Gastrocnemius medialis (tissue), 4 donors: ENCODE measurements at regions not wholly inside any gene's neighbourhood (a gene's known extent, or its start where the extent isn't known, plus 50 kb on each side); places are given as distances from the start of the nearest gene placed in this dataset.

Source experiments
- ATAC-seq, 2 donors: fragments of 150-250 bp; one replicate each; pipeline ENCODE4 v1.9.1; 2016
- DNase-seq, 2 donors: peaks; one replicate each; pipeline ENCODE4 v3.0.0-alpha.2; 2019
- H3K27ac ChIP-seq, 4 donors: fragments of 200-600 bp; sonication (generic); 1 replicate in 1 of 4; 2 replicates in 3 of 4; pipeline ENCODE4 v1.5.1; 2016 to 2018; ENCODE audit warnings: mild to moderate bottlenecking in 2 of 4, moderate library complexity in 1 of 4
- H3K27me3 ChIP-seq, 3 donors: fragments of 200-600 bp; sonication (generic) in 2 of 3; 1 replicate in 1 of 3; 2 replicates in 2 of 3; pipeline versions ENCODE4 v1.5.1 to v1.6.0; 2016 to 2019; ENCODE audit warnings: mild to moderate bottlenecking in 1 of 3, moderate library complexity in 1 of 3
- H3K36me3 ChIP-seq, 2 donors: fragments of 200-600 bp; sonication (generic) in 1 of 2; one replicate each; pipeline ENCODE4 v1.5.1; 2017 to 2018
- H3K4me1 ChIP-seq, 2 donors: fragments of 200-600 bp; sonication (generic) in 1 of 2; one replicate each; pipeline ENCODE4 v1.5.1; 2016 to 2017; ENCODE audit warnings: mild to moderate bottlenecking in 2 of 2
- H3K4me3 ChIP-seq, 4 donors: fragments of 200-600 bp; sonication (generic) in 3 of 4; 1 replicate in 1 of 4; 2 replicates in 3 of 4; pipeline ENCODE4 v1.5.1; 2016 to 2019; ENCODE audit warnings: mild to moderate bottlenecking in 2 of 4
- H3K9me3 ChIP-seq, 3 donors: fragments of 200-600 bp; sonication (generic) in 2 of 3; 1 replicate in 1 of 3; 2 replicates in 2 of 3; pipeline ENCODE4 v1.5.1; 2016 to 2019
- POLR2A ChIP-seq, 2 donors: fragments of 450-650 bp; IDR thresholded peaks; one replicate each; pipeline ENCODE4 v1.6.1; 2017; ENCODE audit warnings: antibody characterized with exemption in 2 of 2, mild to moderate bottlenecking in 2 of 2, moderate library complexity in 2 of 2
- in situ Hi-C, 4 donors: fragments of 200-750 bp; cut with MboI; loops; one replicate each; pipeline versions ENCODE4 v1.15.0 to v1.8.0; 2017; ENCODE audit warnings: low sequenced_read_pairs in 4 of 4
- intact Hi-C: fragments of 100-400 bp; cut with DNase I; formaldehyde crosslinking; loops from one replicate; pipeline ENCODE4 v1.15.1; 2023; ENCODE audit warnings: low total_unique reads
- TF ChIP-seq, protein P1 (sequence below), 5 experiments: fragments of 450-650 bp in 3 of 5; fragments of 200-600 bp in 2 of 5; sonication (generic) in 2 of 5; IDR thresholded peaks in 4 of 5; conservative IDR thresholded peaks in 1 of 5; 1 replicate in 4 of 5; 2 replicates in 1 of 5; pipeline ENCODE4 v1.5.1; 2016 to 2019; ENCODE audit warnings: antibody characterized with exemption in 5 of 5, mild to moderate bottlenecking in 3 of 5, moderate library complexity in 3 of 5

DNA sequence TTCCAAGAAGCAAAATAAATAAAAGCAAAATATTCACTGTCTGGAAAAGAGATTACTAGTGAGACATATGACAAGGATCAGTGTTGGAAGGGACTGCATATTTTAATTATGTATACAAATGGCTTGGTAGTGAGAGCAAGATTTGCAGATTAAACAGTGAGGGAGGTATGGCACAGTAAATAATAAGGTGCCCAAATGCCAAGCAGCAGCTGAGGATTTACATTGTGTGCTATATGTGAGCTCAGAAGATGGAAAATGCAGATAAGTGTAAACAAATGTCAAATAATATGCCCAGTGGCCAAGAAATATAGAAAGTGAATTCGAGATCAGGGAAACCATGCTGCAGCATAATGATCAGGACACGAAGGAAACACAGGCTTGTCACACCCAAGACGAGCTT lies 173.8 kb upstream of the NRSN1 start:
- H3K4me3 ChIP-seq, result no peak overlapping the region
- H3K9me3 ChIP-seq, result no peaks in the 10 kb centered on the region
- no peak overlapping the region for H3K27ac ChIP-seq
- TF ChIP-seq, protein P1, sequence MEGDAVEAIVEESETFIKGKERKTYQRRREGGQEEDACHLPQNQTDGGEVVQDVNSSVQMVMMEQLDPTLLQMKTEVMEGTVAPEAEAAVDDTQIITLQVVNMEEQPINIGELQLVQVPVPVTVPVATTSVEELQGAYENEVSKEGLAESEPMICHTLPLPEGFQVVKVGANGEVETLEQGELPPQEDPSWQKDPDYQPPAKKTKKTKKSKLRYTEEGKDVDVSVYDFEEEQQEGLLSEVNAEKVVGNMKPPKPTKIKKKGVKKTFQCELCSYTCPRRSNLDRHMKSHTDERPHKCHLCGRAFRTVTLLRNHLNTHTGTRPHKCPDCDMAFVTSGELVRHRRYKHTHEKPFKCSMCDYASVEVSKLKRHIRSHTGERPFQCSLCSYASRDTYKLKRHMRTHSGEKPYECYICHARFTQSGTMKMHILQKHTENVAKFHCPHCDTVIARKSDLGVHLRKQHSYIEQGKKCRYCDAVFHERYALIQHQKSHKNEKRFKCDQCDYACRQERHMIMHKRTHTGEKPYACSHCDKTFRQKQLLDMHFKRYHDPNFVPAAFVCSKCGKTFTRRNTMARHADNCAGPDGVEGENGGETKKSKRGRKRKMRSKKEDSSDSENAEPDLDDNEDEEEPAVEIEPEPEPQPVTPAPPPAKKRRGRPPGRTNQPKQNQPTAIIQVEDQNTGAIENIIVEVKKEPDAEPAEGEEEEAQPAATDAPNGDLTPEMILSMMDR (IDR thresholded peaks at IDR 0.05 in 4 of 5, conservative IDR thresholded peaks at IDR 0.05 in 1 of 5), result no peak
- no peak for TF ChIP-seq POLR2A (IDR thresholded peaks at IDR 0.05)
- H3K27me3 ChIP-seq, result no peaks in the 10 kb centered on the region
- intact Hi-C loops (no loop called here), in situ Hi-C loops (no loop called here)
- DNase-seq (no peak), ATAC-seq (no peak)
- H3K36me3 ChIP-seq, result no peaks in the 10 kb centered on the region
- no peaks in the 10 kb centered on the region for H3K4me1 ChIP-seq

DNA sequence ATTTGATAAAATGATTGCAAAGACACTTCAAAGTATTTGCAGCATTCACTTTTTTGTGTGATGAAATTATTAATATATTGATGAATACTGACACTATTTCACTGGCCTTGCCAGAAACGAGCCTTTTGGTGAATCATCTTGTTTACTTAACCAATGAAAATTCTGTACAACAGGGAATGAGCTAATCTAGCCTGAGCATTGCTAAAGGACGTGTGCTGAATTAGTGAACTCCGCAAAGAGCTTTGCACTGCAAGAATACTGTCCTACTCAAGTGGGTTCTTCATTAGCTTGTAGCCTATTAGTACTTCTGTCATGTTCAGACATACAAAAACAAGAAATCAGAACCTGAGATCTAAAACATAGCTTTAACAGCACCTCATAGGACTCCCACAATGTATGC lies 172.0 kb upstream of the NRSN1 start:
- Histone ChIP-seq H3K36me3 (no peaks in the 10 kb centered on the region), H3K27ac (no peak overlapping the region), H3K27me3 (no peaks in the 10 kb centered on the region), H3K4me3 (no peak overlapping the region), H3K4me1 (no peaks in the 10 kb centered on the region), H3K9me3 (no peaks in the 10 kb centered on the region)
- intact Hi-C loops (no loop called here), in situ Hi-C loops (no loop called here)
- TF ChIP-seq, protein P1 (IDR thresholded peaks at IDR 0.05 in 4 of 5, conservative IDR thresholded peaks at IDR 0.05 in 1 of 5), result no peak
- TF ChIP-seq POLR2A (IDR thresholded peaks at IDR 0.05), result no peak
- ATAC-seq (no peak), DNase-seq (no peak)

DNA sequence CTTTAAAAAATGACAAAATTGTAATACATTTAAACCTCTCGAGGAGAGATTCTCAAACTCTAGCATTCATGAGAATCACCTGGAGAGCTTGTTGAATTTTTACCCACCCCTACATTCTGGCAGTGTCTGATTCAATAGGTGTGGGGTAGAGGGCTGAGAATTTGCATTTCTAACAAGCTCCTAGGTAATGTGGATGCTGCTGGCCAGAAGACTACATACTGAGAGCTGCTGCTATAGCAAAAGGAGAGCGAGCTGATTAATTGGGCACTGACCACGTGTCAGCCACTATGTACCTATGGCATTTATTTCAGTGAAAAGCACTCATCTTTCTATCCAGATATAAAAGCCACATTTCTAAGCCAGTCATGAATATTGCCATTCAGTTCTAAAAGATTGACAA lies 169.0 kb upstream of the NRSN1 start:
- Histone ChIP-seq H3K27ac (no peak overlapping the region), H3K27me3 (no peaks in the 10 kb centered on the region), H3K4me3 (no peak overlapping the region), H3K36me3 (no peaks in the 10 kb centered on the region), H3K4me1 (no peaks in the 10 kb centered on the region), H3K9me3 (no peaks in the 10 kb centered on the region)
- DNase-seq (no peak), ATAC-seq (no peak)
- intact Hi-C loops, result no loop called here
- in situ Hi-C loops, result no loop called here
- TF ChIP-seq POLR2A (IDR thresholded peaks at IDR 0.05), result no peak
- TF ChIP-seq, protein P1 (IDR thresholded peaks at IDR 0.05 in 4 of 5, conservative IDR thresholded peaks at IDR 0.05 in 1 of 5), result no peak

DNA sequence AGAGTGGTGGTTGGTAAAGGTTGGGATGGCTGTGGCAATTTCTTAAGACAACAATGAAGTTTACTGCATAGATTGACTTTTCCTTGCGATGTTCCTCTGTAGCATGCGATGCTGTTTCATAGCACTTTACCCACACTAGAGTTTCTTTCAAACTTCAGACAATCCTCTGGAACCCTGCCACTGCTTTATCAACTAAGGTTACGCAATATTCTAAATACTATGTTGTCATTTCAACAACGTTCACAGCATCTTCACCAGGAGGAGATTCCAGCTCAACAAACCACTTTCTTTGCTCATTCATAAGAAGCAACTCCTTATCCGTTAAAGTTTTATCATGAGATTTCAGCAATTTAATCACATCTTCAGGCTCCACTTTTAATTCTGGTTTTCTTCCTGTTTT lies 161.2 kb upstream of the NRSN1 start:
- in situ Hi-C loops, result no loop called here
- no peak for TF ChIP-seq POLR2A (IDR thresholded peaks at IDR 0.05)
- TF ChIP-seq, protein P1 (IDR thresholded peaks at IDR 0.05 in 4 of 5, conservative IDR thresholded peaks at IDR 0.05 in 1 of 5), result no peak
- Histone ChIP-seq H3K9me3 (no peaks in the 10 kb centered on the region), H3K36me3 (no peaks in the 10 kb centered on the region), H3K4me1 (no peaks in the 10 kb centered on the region), H3K4me3 (no peak overlapping the region), H3K27me3 (no peaks in the 10 kb centered on the region), H3K27ac (no peak overlapping the region)
- intact Hi-C loops, result no loop called here
- DNase-seq, result no peak
- no peak for ATAC-seq

DNA sequence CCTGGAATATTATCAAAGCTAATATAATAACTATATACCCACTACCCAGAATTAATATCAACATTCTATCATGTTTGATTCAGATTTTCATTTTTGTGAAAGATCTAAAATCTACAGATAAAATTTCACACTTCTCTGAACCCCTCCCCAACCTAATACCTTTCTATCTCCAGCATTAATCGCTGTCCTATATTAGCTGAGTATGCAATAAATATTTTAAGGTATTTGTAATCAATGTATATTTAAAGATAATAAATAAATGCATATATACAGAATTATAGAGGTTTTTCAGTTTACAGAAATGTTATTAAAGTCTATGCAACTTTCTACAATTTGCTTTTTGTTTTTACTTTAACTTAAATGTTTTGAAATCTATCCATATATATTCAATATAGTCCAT lies 156.7 kb upstream of the NRSN1 start:
- no peaks in the 10 kb centered on the region for H3K4me1 ChIP-seq
- H3K9me3 ChIP-seq, result no peaks in the 10 kb centered on the region
- in situ Hi-C loops (no loop called here), intact Hi-C loops (no loop called here)
- no peak overlapping the region for H3K4me3 ChIP-seq
- ATAC-seq (no peak), DNase-seq (no peak)
- H3K36me3 ChIP-seq, result no peaks in the 10 kb centered on the region
- no peak overlapping the region for H3K27ac ChIP-seq
- TF ChIP-seq POLR2A (IDR thresholded peaks at IDR 0.05), result no peak
- TF ChIP-seq, protein P1 (IDR thresholded peaks at IDR 0.05 in 4 of 5, conservative IDR thresholded peaks at IDR 0.05 in 1 of 5), result no peak
- H3K27me3 ChIP-seq, result no peaks in the 10 kb centered on the region
